HG03457 (cell line): ENCODE measurements at regions not wholly inside any gene's neighbourhood (a gene's known extent, or its start where the extent isn't known, plus 50 kb on each side); places are given as distances from the start of the nearest gene placed in this dataset.

Source experiments
- ATAC-seq: cut with Tn5 transposase; IDR thresholded peaks from one replicate; pipeline ENCODE4 v1.9.1; 2021; ENCODE audit warnings: moderate number of reproducible peaks; ENCODE audit not compliant: unreplicated experiment

GRCh38 chr22:48713272-48714205 lies 1114.1 kb downstream of the BRD1 start:
- no peak for ATAC-seq

- ATAC-seq, result no peak
Measured at GRCh38 chr22:48712558-48713271, 1115.0 kb downstream of the BRD1 start.

GRCh38 chr22:48711669-48712068 lies 1116.0 kb downstream of the BRD1 start:
- ATAC-seq, result no peak

- ATAC-seq, result no peak
Measured at GRCh38 chr22:48711031-48711431, 1116.6 kb downstream of the BRD1 start.

GRCh38 chr22:48710410-48710809 lies 1117.3 kb downstream of the BRD1 start:
- ATAC-seq, result no peak

GRCh38 chr22:48709976-48710375 lies 1117.7 kb downstream of the BRD1 start:
- ATAC-seq, result no peak

GRCh38 chr22:48709453-48709852 lies 1118.2 kb downstream of the BRD1 start:
- ATAC-seq, result no peak

- ATAC-seq, result no peak
Measured at GRCh38 chr22:48708558-48709245, 1119.0 kb downstream of the BRD1 start.

GRCh38 chr22:48707763-48708557 lies 1119.7 kb downstream of the BRD1 start:
- ATAC-seq, result no peak

- no peak for ATAC-seq
Measured at GRCh38 chr22:48706934-48707762, 1120.5 kb downstream of the BRD1 start.

GRCh38 chr22:48705917-48706605 lies 1121.6 kb downstream of the BRD1 start:
- ATAC-seq, result no peak

GRCh38 chr22:48705159-48705916 lies 1122.3 kb downstream of the BRD1 start:
- ATAC-seq, result no peak

- no peak for ATAC-seq
Measured at GRCh38 chr22:48704335-48704734, 1123.3 kb downstream of the BRD1 start.

- no peak for ATAC-seq
Measured at GRCh38 chr22:48703265-48703941, 1124.3 kb downstream of the BRD1 start.

GRCh38 chr22:48702573-48703264 lies 1125.0 kb downstream of the BRD1 start:
- ATAC-seq, result no peak

GRCh38 chr22:48701296-48702030 lies 1126.2 kb downstream of the BRD1 start:
- ATAC-seq, result no peak
